ENCODE measurements at regions not wholly inside any gene's neighbourhood (a gene's known extent, or its start where the extent isn't known, plus 50 kb on each side); places are given as distances from the start of the nearest gene placed in this dataset.

GRCh38 chr3:26198609-26199008 lies 408.7 kb downstream of the OXSM start:
- no peak overlapping the region for H3K27ac ChIP-seq
- TF ChIP-seq, protein P1, sequence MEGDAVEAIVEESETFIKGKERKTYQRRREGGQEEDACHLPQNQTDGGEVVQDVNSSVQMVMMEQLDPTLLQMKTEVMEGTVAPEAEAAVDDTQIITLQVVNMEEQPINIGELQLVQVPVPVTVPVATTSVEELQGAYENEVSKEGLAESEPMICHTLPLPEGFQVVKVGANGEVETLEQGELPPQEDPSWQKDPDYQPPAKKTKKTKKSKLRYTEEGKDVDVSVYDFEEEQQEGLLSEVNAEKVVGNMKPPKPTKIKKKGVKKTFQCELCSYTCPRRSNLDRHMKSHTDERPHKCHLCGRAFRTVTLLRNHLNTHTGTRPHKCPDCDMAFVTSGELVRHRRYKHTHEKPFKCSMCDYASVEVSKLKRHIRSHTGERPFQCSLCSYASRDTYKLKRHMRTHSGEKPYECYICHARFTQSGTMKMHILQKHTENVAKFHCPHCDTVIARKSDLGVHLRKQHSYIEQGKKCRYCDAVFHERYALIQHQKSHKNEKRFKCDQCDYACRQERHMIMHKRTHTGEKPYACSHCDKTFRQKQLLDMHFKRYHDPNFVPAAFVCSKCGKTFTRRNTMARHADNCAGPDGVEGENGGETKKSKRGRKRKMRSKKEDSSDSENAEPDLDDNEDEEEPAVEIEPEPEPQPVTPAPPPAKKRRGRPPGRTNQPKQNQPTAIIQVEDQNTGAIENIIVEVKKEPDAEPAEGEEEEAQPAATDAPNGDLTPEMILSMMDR (conservative IDR thresholded peaks at IDR 0.05): no peak

DNA sequence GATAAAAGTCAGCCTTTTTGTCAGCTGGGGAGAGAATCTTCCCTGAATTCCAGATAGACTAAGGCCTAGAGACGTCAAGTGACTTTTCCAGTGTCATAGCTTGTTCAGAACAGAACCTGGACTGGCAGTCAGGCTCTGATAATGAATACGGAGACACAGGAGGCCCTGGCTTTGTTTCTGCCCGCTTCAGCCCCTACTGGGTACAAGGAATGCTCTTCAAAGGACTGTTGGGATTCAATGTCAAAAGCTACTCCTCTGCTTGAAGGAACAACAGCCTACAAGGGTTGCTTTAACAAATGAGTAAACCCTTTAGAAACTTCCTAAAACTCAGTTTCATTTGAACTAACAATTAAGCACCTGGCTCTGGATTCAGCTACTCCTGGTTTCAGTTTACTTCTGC lies 412.3 kb downstream of the OXSM start:
- H3K27ac ChIP-seq: no peak overlapping the region
- TF ChIP-seq, protein P1 (conservative IDR thresholded peaks at IDR 0.05): no peak

DNA sequence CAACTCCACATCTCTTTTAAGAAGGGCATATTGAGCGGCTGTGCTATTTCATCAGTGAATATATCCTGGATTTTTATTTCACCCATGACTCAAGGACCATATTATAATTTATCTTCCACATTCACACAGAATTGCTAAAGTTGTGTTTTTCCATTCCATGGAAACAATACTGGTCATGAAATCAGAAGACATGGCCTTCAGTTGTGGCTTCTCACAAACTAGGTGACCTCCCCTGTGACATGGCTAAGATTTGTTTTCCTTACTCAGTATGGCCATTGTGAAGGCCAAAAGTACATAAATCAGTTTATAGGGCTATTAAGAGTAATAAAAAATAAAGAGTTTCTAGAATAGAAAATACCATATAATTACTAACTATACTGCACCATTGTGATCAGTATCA lies 415.6 kb downstream of the OXSM start:
- TF ChIP-seq, protein P1 (conservative IDR thresholded peaks at IDR 0.05): no peak
- no peak overlapping the region for H3K27ac ChIP-seq

- TF ChIP-seq, protein P1 (conservative IDR thresholded peaks at IDR 0.05): no peak
- H3K27ac ChIP-seq: no peak overlapping the region
These were observed 414.4 kb upstream of the LRRC3B start for GRCh38 chr3:26208201-26208600.

DNA sequence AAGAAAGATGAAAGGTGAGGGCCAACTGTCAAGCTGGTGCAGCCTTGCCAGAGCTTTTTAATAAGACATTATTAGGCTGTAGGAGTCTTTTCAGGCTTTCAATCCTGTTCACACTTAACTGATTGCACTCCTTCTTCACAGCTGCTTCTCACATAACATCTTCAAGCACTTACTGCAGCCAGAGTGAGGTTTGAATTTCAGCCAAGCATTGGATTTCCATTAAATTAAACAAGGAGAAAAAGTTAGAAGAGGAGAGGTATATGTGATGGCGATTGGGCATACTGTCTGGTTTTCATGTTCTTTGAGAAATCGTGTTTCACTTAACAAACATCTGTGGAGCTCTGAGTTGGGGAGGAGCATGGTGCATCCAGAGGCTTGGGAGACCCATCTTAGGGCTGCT lies 392.8 kb upstream of the LRRC3B start:
- TF ChIP-seq, protein P1 (conservative IDR thresholded peaks at IDR 0.05): no peak
- no peak overlapping the region for H3K27ac ChIP-seq

- TF ChIP-seq, protein P1 (conservative IDR thresholded peaks at IDR 0.05): no peak
- H3K27ac ChIP-seq: no peak overlapping the region
These were observed 389.2 kb upstream of the LRRC3B start for GRCh38 chr3:26233374-26233773.

- TF ChIP-seq, protein P1 (conservative IDR thresholded peaks at IDR 0.05): no peak
- no peak overlapping the region for H3K27ac ChIP-seq
These were observed 386.0 kb upstream of the LRRC3B start for GRCh38 chr3:26236531-26236930.

Data from VCaP (cell line).